ENCODE measurements at regions not wholly inside any gene's neighbourhood (a gene's known extent, or its start where the extent isn't known, plus 50 kb on each side); places are given as distances from the start of the nearest gene placed in this dataset.
"Not testable (repeated sequence)": the region's sequence is repeated elsewhere in the genome, so short reads cannot be mapped to it uniquely, and the experiment has no call there.

DNA sequence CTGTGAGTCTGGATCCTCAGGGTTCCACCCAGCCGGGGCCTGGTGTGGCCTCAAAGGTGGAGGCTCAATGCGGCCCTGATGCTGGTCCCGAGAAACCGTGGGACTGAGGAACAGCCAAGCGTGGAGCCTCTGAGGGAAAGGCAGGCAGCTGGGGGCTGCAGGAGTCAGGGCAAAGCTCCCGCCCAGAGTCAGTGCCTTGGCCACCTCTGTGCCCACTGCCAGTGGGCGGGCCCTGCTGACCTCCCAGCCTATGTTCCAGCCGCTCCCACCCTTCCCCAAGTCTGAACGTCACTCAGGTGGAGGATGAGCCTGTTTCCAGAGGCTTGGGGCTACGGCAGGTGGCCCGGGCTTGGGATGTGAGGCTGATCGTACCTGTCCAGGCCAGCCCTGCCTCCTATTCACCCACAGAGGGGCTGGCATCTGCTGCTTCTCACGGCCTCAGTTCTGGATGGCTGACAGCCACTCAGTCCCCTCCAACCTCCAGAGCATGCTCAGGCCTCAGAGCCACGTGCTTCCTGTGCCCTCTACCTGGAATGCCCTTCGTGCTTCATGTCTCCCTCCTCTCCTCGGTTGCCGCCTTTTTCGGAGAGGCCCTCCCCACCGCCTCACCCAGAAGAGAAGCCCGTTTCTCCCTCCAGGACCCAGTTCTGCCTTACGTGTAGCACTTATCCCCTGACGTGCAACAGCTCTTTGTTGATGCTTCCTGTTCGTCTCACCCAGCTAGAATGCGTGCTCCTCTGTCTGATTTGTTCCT, 94.1 kb upstream of the LRPAP1 start:
- H3K4me1 ChIP-seq (ENCODE audit: insufficient read depth, low read length); POLR2A ChIA-PET; DNase-seq (ENCODE audit: low spot score); in situ Hi-C loops (cut with HindIII; ENCODE audit: extremely low pct_ligation_motif_present, low pct_unique_long_range_greater_than_20kb); H3K9me3 ChIP-seq (ENCODE audit: low read length); H4K20me1 ChIP-seq (ENCODE audit: insufficient read depth, low read length); H3K9ac ChIP-seq (ENCODE audit: insufficient read depth, low read depth, low read length); H3K79me2 ChIP-seq (ENCODE audit: insufficient read depth, low read length); H3K36me3 ChIP-seq (replicated peaks in 1 of 2; ENCODE audit: control insufficient read depth in 1 of 2, insufficient read depth in 2 of 2, low read length in 2 of 2); ATAC-seq; FAIRE-seq; BruUV-seq (replicated peaks); H3K4me3 ChIP-seq (replicated peaks in 1 of 3; ENCODE audit: insufficient read depth in 1 of 3, low read depth in 2 of 3, low read length in 3 of 3); H3K4me2 ChIP-seq (ENCODE audit: low read depth, low read length); H3K27ac ChIP-seq (ENCODE audit: extremely low read length, insufficient read depth, low read length); CTCF ChIA-PET (ENCODE audit: low intra/inter-chr PET ratio, low total read pairs); H2AFZ ChIP-seq (ENCODE audit: low read length); intact Hi-C loops (cut with micrococcal nuclease; ENCODE audit: unreplicated experiment): not testable (repeated sequence)
- TF ChIP-seq MNT (IDR thresholded peaks at IDR 0.05), result peak; percentile 62; the same call in 1 of the 2 replicates
- peaks cover 3 to 30% of the 10 kb centered on the region in 2 experiments; a peak in 3 of 5 replicates for H3K27me3 ChIP-seq (ENCODE audit: control insufficient read depth in 1 of 2, insufficient read depth in 2 of 2, low read length in 2 of 2)
- 25% methylated on average over 11 of the region's 24 CpGs for WGBS (ENCODE audit: low lambda C conversion rate)

GRCh38 chr4:3625286-3625875, 93.2 kb upstream of the LRPAP1 start:
- POLR2A ChIA-PET; FAIRE-seq; in situ Hi-C loops (cut with HindIII; ENCODE audit: extremely low pct_ligation_motif_present, low pct_unique_long_range_greater_than_20kb): not testable (repeated sequence)

DNA sequence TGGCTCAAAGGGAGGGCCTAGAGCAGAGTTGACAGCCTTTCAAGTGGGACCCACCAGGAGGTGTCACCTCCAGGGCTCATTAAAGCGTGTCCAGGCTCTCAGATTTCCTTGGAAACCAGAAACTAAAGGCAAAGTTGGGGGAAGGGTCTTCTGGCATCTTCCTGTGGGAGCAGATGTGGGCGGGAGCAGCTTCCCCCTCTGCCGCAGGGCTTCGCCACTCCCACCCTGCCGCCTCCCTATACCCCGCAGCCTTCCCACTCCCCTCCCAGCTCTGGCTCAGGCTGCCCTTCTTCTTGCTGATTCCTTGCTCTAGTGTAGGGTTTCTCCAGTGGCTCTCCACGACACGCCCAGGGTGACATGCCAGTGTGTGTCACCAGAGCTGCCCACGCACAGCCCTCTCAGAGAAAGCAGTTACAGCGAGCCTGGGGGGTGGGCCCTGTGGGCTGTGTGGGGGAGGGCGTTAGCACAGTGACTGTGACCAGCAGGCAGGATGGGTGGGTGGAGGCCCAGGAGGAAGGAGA, 91.6 kb upstream of the LRPAP1 start:
- peaks cover 1 to 18% of the 10 kb centered on the region in 2 experiments; a peak in 3 of 5 replicates for H3K27me3 ChIP-seq (ENCODE audit: control insufficient read depth in 1 of 2, insufficient read depth in 2 of 2, low read length in 2 of 2)
- H3K27ac ChIP-seq (ENCODE audit: extremely low read length, insufficient read depth, low read length); intact Hi-C loops (cut with micrococcal nuclease; ENCODE audit: unreplicated experiment); H3K4me3 ChIP-seq (replicated peaks in 1 of 3; ENCODE audit: insufficient read depth in 1 of 3, low read depth in 2 of 3, low read length in 3 of 3); ATAC-seq; DNase-seq (ENCODE audit: low spot score); H3K79me2 ChIP-seq (ENCODE audit: insufficient read depth, low read length); H3K36me3 ChIP-seq (replicated peaks in 1 of 2; ENCODE audit: control insufficient read depth in 1 of 2, insufficient read depth in 2 of 2, low read length in 2 of 2); H2AFZ ChIP-seq (ENCODE audit: low read length); H3K9me3 ChIP-seq (ENCODE audit: low read length); in situ Hi-C loops (cut with HindIII; ENCODE audit: extremely low pct_ligation_motif_present, low pct_unique_long_range_greater_than_20kb); H3K4me1 ChIP-seq (ENCODE audit: insufficient read depth, low read length); H4K20me1 ChIP-seq (ENCODE audit: insufficient read depth, low read length); FAIRE-seq; BruUV-seq (replicated peaks); CTCF ChIA-PET (ENCODE audit: low intra/inter-chr PET ratio, low total read pairs); POLR2A ChIA-PET; H3K9ac ChIP-seq (ENCODE audit: insufficient read depth, low read depth, low read length); H3K4me2 ChIP-seq (ENCODE audit: low read depth, low read length): not testable (repeated sequence)
- 32% methylated on average over 9 of the region's 11 CpGs for WGBS (ENCODE audit: low lambda C conversion rate)

More at GRCh38 chr4:3625286-3625875, 93.2 kb upstream of the LRPAP1 start:
- H3K9ac ChIP-seq (ENCODE audit: insufficient read depth, low read depth, low read length); H3K9me3 ChIP-seq (ENCODE audit: low read length); BruUV-seq (replicated peaks); H4K20me1 ChIP-seq (ENCODE audit: insufficient read depth, low read length); H3K4me1 ChIP-seq (ENCODE audit: insufficient read depth, low read length); ATAC-seq; CTCF ChIA-PET (ENCODE audit: low intra/inter-chr PET ratio, low total read pairs); H3K4me2 ChIP-seq (ENCODE audit: low read depth, low read length); H3K79me2 ChIP-seq (ENCODE audit: insufficient read depth, low read length); H3K36me3 ChIP-seq (replicated peaks in 1 of 2; ENCODE audit: control insufficient read depth in 1 of 2, insufficient read depth in 2 of 2, low read length in 2 of 2); DNase-seq (ENCODE audit: low spot score); intact Hi-C loops (cut with micrococcal nuclease; ENCODE audit: unreplicated experiment); H3K27ac ChIP-seq (ENCODE audit: extremely low read length, insufficient read depth, low read length); H3K4me3 ChIP-seq (replicated peaks in 1 of 3; ENCODE audit: insufficient read depth in 1 of 3, low read depth in 2 of 3, low read length in 3 of 3); H2AFZ ChIP-seq (ENCODE audit: low read length): not testable (repeated sequence)
- peaks cover 1 to 24% of the 10 kb centered on the region in 2 experiments; a peak in 3 of 5 replicates for H3K27me3 ChIP-seq (ENCODE audit: control insufficient read depth in 1 of 2, insufficient read depth in 2 of 2, low read length in 2 of 2)
- 4% methylated on average over 8 of the region's 8 CpGs for WGBS (ENCODE audit: low lambda C conversion rate)
